HG03469 (cell line): ENCODE measurements at regions not wholly inside any gene's neighbourhood (a gene's known extent, or its start where the extent isn't known, plus 50 kb on each side); places are given as distances from the start of the nearest gene placed in this dataset.
"Not testable (repeated sequence)": the region's sequence is repeated elsewhere in the genome, so short reads cannot be mapped to it uniquely, and the experiment has no call there.

Source experiments
- ATAC-seq: cut with Tn5 transposase; IDR thresholded peaks from one replicate; pipeline ENCODE4 v1.9.1; 2021; ENCODE audit warnings: mild to moderate bottlenecking, moderate library complexity, moderate number of reproducible peaks; ENCODE audit not compliant: unreplicated experiment

- no peak for ATAC-seq
Measured at GRCh38 chr4:157701695-157701994, 471.2 kb downstream of the GASK1B start.

GRCh38 chr4:157700898-157701694, 471.7 kb downstream of the GASK1B start:
- no peak for ATAC-seq

GRCh38 chr4:157689476-157689875, 468.9 kb downstream of the GRIA2 start:
- ATAC-seq = no peak

GRCh38 chr4:157687971-157688370, 467.4 kb downstream of the GRIA2 start:
- ATAC-seq = no peak

- ATAC-seq = not testable (repeated sequence)
Measured at GRCh38 chr4:157679326-157679725, 458.8 kb downstream of the GRIA2 start.

- no peak for ATAC-seq
Measured at GRCh38 chr4:157678478-157678877, 457.9 kb downstream of the GRIA2 start.

- no peak for ATAC-seq
Measured at GRCh38 chr4:157674699-157675098, 454.2 kb downstream of the GRIA2 start.

GRCh38 chr4:157667836-157668235, 447.3 kb downstream of the GRIA2 start:
- no peak for ATAC-seq

GRCh38 chr4:157664726-157665125, 444.2 kb downstream of the GRIA2 start:
- no peak for ATAC-seq

GRCh38 chr4:157655096-157655809, 434.7 kb downstream of the GRIA2 start:
- no peak for ATAC-seq

GRCh38 chr4:157643257-157643656, 422.7 kb downstream of the GRIA2 start:
- ATAC-seq = no peak

GRCh38 chr4:157634057-157634456, 413.5 kb downstream of the GRIA2 start:
- no peak for ATAC-seq

GRCh38 chr4:157616741-157617472, 396.4 kb downstream of the GRIA2 start:
- ATAC-seq = no peak

GRCh38 chr4:157607996-157608395, 387.5 kb downstream of the GRIA2 start:
- no peak for ATAC-seq

- ATAC-seq = no peak
Measured at GRCh38 chr4:157600583-157600982, 380.1 kb downstream of the GRIA2 start.

GRCh38 chr4:157591245-157591644, 370.7 kb downstream of the GRIA2 start:
- no peak for ATAC-seq

GRCh38 chr4:157590679-157591078, 370.2 kb downstream of the GRIA2 start:
- ATAC-seq = no peak

- no peak for ATAC-seq
Measured at GRCh38 chr4:157587681-157588423, 367.3 kb downstream of the GRIA2 start.

- ATAC-seq = no peak
Measured at GRCh38 chr4:157582141-157582540, 361.6 kb downstream of the GRIA2 start.

- no peak for ATAC-seq
Measured at GRCh38 chr4:157576671-157577217, 356.2 kb downstream of the GRIA2 start.

- no peak for ATAC-seq
Measured at GRCh38 chr4:157575339-157575738, 354.8 kb downstream of the GRIA2 start.
